ENCODE measurements at regions not wholly inside any gene's neighbourhood (a gene's known extent, or its start where the extent isn't known, plus 50 kb on each side); places are given as distances from the start of the nearest gene placed in this dataset.

GRCh38 chr16:85432606-85433005 lies 180.5 kb upstream of the GSE1 start:
- H3K4me3 ChIP-seq (ENCODE audit: low read depth in 1 of 5, low read length in 5 of 5) = no peak overlapping the region
- no peak overlapping the region for H3K9ac ChIP-seq (ENCODE audit: low read length in 5 of 5)
- H3K27me3 ChIP-seq (ENCODE audit: control insufficient read depth in 5 of 5, insufficient read depth in 4 of 5, low read length in 5 of 5) = no peaks in the 10 kb centered on the region
- no peaks in the 10 kb centered on the region for H3K9me3 ChIP-seq (ENCODE audit: control insufficient read depth in 5 of 5, low read length in 5 of 5)
- H3K36me3 ChIP-seq (ENCODE audit: control insufficient read depth in 5 of 5, insufficient read depth in 5 of 5, low read length in 5 of 5) = peaks cover 0 to 3% (median 3%) of the 10 kb centered on the region in 5 donors
- peaks cover 3 to 22% (median 21%) of the 10 kb centered on the region in 5 donors for H3K4me1 ChIP-seq (ENCODE audit: control insufficient read depth in 5 of 5, insufficient read depth in 5 of 5, low read length in 5 of 5)
- H3K27ac ChIP-seq (ENCODE audit: low read depth, low read length) = no peak overlapping the region

GRCh38 chr16:85433477-85433876 lies 179.6 kb upstream of the GSE1 start:
- Histone ChIP-seq H3K9me3 (ENCODE audit: control insufficient read depth in 5 of 5, low read length in 5 of 5) (no peaks in the 10 kb centered on the region), H3K36me3 (ENCODE audit: control insufficient read depth in 5 of 5, insufficient read depth in 5 of 5, low read length in 5 of 5) (peaks cover 0 to 6% (median 3%) of the 10 kb centered on the region in 5 donors), H3K4me1 (ENCODE audit: control insufficient read depth in 5 of 5, insufficient read depth in 5 of 5, low read length in 5 of 5) (peaks cover 3 to 23% (median 22%) of the 10 kb centered on the region in 5 donors), H3K9ac (ENCODE audit: low read length in 5 of 5) (no peak overlapping the region), H3K27me3 (ENCODE audit: control insufficient read depth in 5 of 5, insufficient read depth in 4 of 5, low read length in 5 of 5) (no peaks in the 10 kb centered on the region), H3K4me3 (ENCODE audit: low read depth in 1 of 5, low read length in 5 of 5) (no peak overlapping the region), H3K27ac (ENCODE audit: low read depth, low read length) (no peak overlapping the region)

GRCh38 chr16:85435286-85435685 lies 177.8 kb upstream of the GSE1 start:
- Histone ChIP-seq H3K9ac (ENCODE audit: low read length in 5 of 5) (peak overlapping the region in 1 of 5 donors; percentile 11), H3K27ac (ENCODE audit: low read depth, low read length) (no peak overlapping the region), H3K9me3 (ENCODE audit: control insufficient read depth in 5 of 5, low read length in 5 of 5) (no peaks in the 10 kb centered on the region), H3K36me3 (ENCODE audit: control insufficient read depth in 5 of 5, insufficient read depth in 5 of 5, low read length in 5 of 5) (peaks cover 0 to 11% (median 3%) of the 10 kb centered on the region in 5 donors), H3K27me3 (ENCODE audit: control insufficient read depth in 5 of 5, insufficient read depth in 4 of 5, low read length in 5 of 5) (no peaks in the 10 kb centered on the region), H3K4me3 (ENCODE audit: low read depth in 1 of 5, low read length in 5 of 5) (no peak overlapping the region), H3K4me1 (ENCODE audit: control insufficient read depth in 5 of 5, insufficient read depth in 5 of 5, low read length in 5 of 5) (peaks cover 3 to 29% (median 25%) of the 10 kb centered on the region in 5 donors)

GRCh38 chr16:85435700-85436099 lies 177.4 kb upstream of the GSE1 start:
- Histone ChIP-seq H3K4me3 (ENCODE audit: low read depth in 1 of 5, low read length in 5 of 5) (no peak overlapping the region), H3K9me3 (ENCODE audit: control insufficient read depth in 5 of 5, low read length in 5 of 5) (no peaks in the 10 kb centered on the region), H3K9ac (ENCODE audit: low read length in 5 of 5) (peak overlapping the region in 2 of 5 donors; percentile 11 to 37), H3K4me1 (ENCODE audit: control insufficient read depth in 5 of 5, insufficient read depth in 5 of 5, low read length in 5 of 5) (peaks cover 3 to 29% (median 25%) of the 10 kb centered on the region in 5 donors), H3K27me3 (ENCODE audit: control insufficient read depth in 5 of 5, insufficient read depth in 4 of 5, low read length in 5 of 5) (no peaks in the 10 kb centered on the region), H3K27ac (ENCODE audit: low read depth, low read length) (peak overlapping the region; percentile 54), H3K36me3 (ENCODE audit: control insufficient read depth in 5 of 5, insufficient read depth in 5 of 5, low read length in 5 of 5) (peaks cover 0 to 11% (median 3%) of the 10 kb centered on the region in 5 donors)

- peaks cover 3 to 29% (median 25%) of the 10 kb centered on the region in 5 donors for H3K4me1 ChIP-seq (ENCODE audit: control insufficient read depth in 5 of 5, insufficient read depth in 5 of 5, low read length in 5 of 5)
- H3K27ac ChIP-seq (ENCODE audit: low read depth, low read length) = peak overlapping the region; percentile 54
- H3K9me3 ChIP-seq (ENCODE audit: control insufficient read depth in 5 of 5, low read length in 5 of 5) = no peaks in the 10 kb centered on the region
- H3K27me3 ChIP-seq (ENCODE audit: control insufficient read depth in 5 of 5, insufficient read depth in 4 of 5, low read length in 5 of 5) = no peaks in the 10 kb centered on the region
- peaks cover 0 to 11% (median 3%) of the 10 kb centered on the region in 5 donors for H3K36me3 ChIP-seq (ENCODE audit: control insufficient read depth in 5 of 5, insufficient read depth in 5 of 5, low read length in 5 of 5)
- peak overlapping the region in 3 of 5 donors; percentile 37 to 54 (median 48) for H3K9ac ChIP-seq (ENCODE audit: low read length in 5 of 5)
- no peak overlapping the region for H3K4me3 ChIP-seq (ENCODE audit: low read depth in 1 of 5, low read length in 5 of 5)
Measured at GRCh38 chr16:85436207-85436606, 176.9 kb upstream of the GSE1 start.

- H3K9ac ChIP-seq (ENCODE audit: low read length in 5 of 5) = peak overlapping the region in 3 of 5 donors; percentile 37 to 57 (median 54)
- peak overlapping the region in 1 of 5 donors; percentile 24 for H3K4me3 ChIP-seq (ENCODE audit: low read depth in 1 of 5, low read length in 5 of 5)
- no peaks in the 10 kb centered on the region for H3K27me3 ChIP-seq (ENCODE audit: control insufficient read depth in 5 of 5, insufficient read depth in 4 of 5, low read length in 5 of 5)
- H3K27ac ChIP-seq (ENCODE audit: low read depth, low read length) = peak overlapping the region; percentile 54
- peaks cover 0 to 12% (median 3%) of the 10 kb centered on the region in 5 donors for H3K36me3 ChIP-seq (ENCODE audit: control insufficient read depth in 5 of 5, insufficient read depth in 5 of 5, low read length in 5 of 5)
- H3K9me3 ChIP-seq (ENCODE audit: control insufficient read depth in 5 of 5, low read length in 5 of 5) = no peaks in the 10 kb centered on the region
- peaks cover 3 to 29% (median 25%) of the 10 kb centered on the region in 5 donors for H3K4me1 ChIP-seq (ENCODE audit: control insufficient read depth in 5 of 5, insufficient read depth in 5 of 5, low read length in 5 of 5)
Measured at GRCh38 chr16:85436636-85437165, 176.4 kb upstream of the GSE1 start.

DNA sequence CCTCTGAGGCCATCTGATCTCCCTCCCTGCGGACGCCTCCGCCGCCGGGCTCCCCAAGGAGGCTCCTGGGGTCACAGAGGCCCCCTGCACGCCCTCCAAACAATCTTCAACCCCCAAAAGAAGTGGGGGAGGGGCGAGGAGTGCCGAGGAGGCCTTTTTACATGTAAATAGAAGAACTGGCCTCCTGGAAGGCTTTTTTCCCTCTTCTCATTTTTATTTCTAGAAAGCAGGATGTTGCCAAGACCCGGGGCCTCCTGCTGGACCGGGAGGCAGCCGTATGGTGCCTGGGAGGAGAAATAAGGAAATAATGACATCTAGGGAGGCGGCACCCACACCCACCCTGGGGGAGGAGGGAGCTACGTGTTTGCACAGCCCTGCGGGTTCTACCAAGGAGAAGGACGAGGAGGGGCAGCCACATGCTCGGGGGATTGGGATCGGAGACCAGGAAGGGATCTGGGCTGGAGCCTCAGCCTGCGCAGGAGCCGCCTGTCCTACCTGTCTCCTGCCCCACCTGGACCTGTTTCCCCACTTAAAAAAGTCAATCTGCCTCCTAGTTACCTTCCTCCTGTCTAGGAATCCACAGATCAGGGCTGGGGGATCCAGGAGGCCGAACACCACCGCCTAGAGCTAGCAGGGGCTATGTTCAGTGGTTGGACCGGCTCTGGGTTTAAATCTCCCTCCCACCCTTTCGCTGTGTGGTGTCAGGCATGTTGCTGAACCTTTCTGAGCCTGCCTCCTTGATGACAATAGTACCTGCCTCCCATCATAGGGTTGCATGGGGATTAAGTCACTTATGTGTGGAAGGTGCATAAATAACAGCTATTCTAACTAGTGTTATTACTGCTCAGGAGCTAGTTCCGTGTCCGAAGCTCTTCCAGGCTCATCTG lies 175.7 kb upstream of the GSE1 start:
- H3K27ac ChIP-seq (ENCODE audit: low read depth, low read length) = peak overlapping the region; percentile 46
- H3K9ac ChIP-seq (ENCODE audit: low read length in 5 of 5) = peak overlapping the region in 3 of 5 donors; percentile 6 to 57 (median 7)
- H3K27me3 ChIP-seq (ENCODE audit: control insufficient read depth in 5 of 5, insufficient read depth in 4 of 5, low read length in 5 of 5) = no peaks in the 10 kb centered on the region
- peaks cover 0 to 15% (median 3%) of the 10 kb centered on the region in 5 donors for H3K36me3 ChIP-seq (ENCODE audit: control insufficient read depth in 5 of 5, insufficient read depth in 5 of 5, low read length in 5 of 5)
- peaks cover 3 to 29% (median 25%) of the 10 kb centered on the region in 5 donors for H3K4me1 ChIP-seq (ENCODE audit: control insufficient read depth in 5 of 5, insufficient read depth in 5 of 5, low read length in 5 of 5)
- no peaks in the 10 kb centered on the region for H3K9me3 ChIP-seq (ENCODE audit: control insufficient read depth in 5 of 5, low read length in 5 of 5)
- peak overlapping the region in 1 of 5 donors; percentile 24 for H3K4me3 ChIP-seq (ENCODE audit: low read depth in 1 of 5, low read length in 5 of 5)

GRCh38 chr16:85438981-85439685 lies 174.0 kb upstream of the GSE1 start:
- peaks cover 0 to 15% (median 3%) of the 10 kb centered on the region in 5 donors for H3K36me3 ChIP-seq (ENCODE audit: control insufficient read depth in 5 of 5, insufficient read depth in 5 of 5, low read length in 5 of 5)
- no peaks in the 10 kb centered on the region for H3K9me3 ChIP-seq (ENCODE audit: control insufficient read depth in 5 of 5, low read length in 5 of 5)
- H3K27ac ChIP-seq (ENCODE audit: low read depth, low read length) = no peak overlapping the region
- no peaks in the 10 kb centered on the region for H3K27me3 ChIP-seq (ENCODE audit: control insufficient read depth in 5 of 5, insufficient read depth in 4 of 5, low read length in 5 of 5)
- H3K4me1 ChIP-seq (ENCODE audit: control insufficient read depth in 5 of 5, insufficient read depth in 5 of 5, low read length in 5 of 5) = peaks cover 3 to 29% (median 25%) of the 10 kb centered on the region in 5 donors
- no peak overlapping the region for H3K4me3 ChIP-seq (ENCODE audit: low read depth in 1 of 5, low read length in 5 of 5)
- H3K9ac ChIP-seq (ENCODE audit: low read length in 5 of 5) = no peak overlapping the region

GRCh38 chr16:85440744-85441143 lies 172.4 kb upstream of the GSE1 start:
- Histone ChIP-seq H3K4me1 (ENCODE audit: control insufficient read depth in 5 of 5, insufficient read depth in 5 of 5, low read length in 5 of 5) (peaks cover 3 to 41% (median 29%) of the 10 kb centered on the region in 5 donors), H3K4me3 (ENCODE audit: low read depth in 1 of 5, low read length in 5 of 5) (no peak overlapping the region), H3K27ac (ENCODE audit: low read depth, low read length) (no peak overlapping the region), H3K36me3 (ENCODE audit: control insufficient read depth in 5 of 5, insufficient read depth in 5 of 5, low read length in 5 of 5) (peaks cover 0 to 15% (median 3%) of the 10 kb centered on the region in 5 donors), H3K27me3 (ENCODE audit: control insufficient read depth in 5 of 5, insufficient read depth in 4 of 5, low read length in 5 of 5) (no peaks in the 10 kb centered on the region), H3K9me3 (ENCODE audit: control insufficient read depth in 5 of 5, low read length in 5 of 5) (no peaks in the 10 kb centered on the region), H3K9ac (ENCODE audit: low read length in 5 of 5) (no peak overlapping the region)

All from subcutaneous abdominal adipose tissue (tissue), 5 donors.